ENCODE measurements at regions not wholly inside any gene's neighbourhood (a gene's known extent, or its start where the extent isn't known, plus 50 kb on each side); places are given as distances from the start of the nearest gene placed in this dataset.
"Not testable (repeated sequence)": the region's sequence is repeated elsewhere in the genome, so short reads cannot be mapped to it uniquely, and the experiment has no call there.

- no peak for DNase-seq (ENCODE audit: low read depth in 3 of 3)
These were observed 88.8 kb upstream of the EEF2KMT start for GRCh38 chr16:5186381-5186903.

GRCh38 chr16:5176505-5176904, 78.9 kb upstream of the EEF2KMT start:
- no peak for DNase-seq (ENCODE audit: low read depth in 3 of 3)

- DNase-seq (ENCODE audit: low read depth in 3 of 3), result no peak
These were observed 77.7 kb upstream of the EEF2KMT start for GRCh38 chr16:5175266-5175665.

- DNase-seq (ENCODE audit: low read depth in 3 of 3), result no peak
These were observed 68.9 kb upstream of the EEF2KMT start for GRCh38 chr16:5166486-5166885.

GRCh38 chr16:5165429-5165828, 67.8 kb upstream of the EEF2KMT start:
- DNase-seq (ENCODE audit: low read depth in 3 of 3), result not testable (repeated sequence)

GRCh38 chr16:5162801-5163200, 65.2 kb upstream of the EEF2KMT start:
- DNase-seq (ENCODE audit: low read depth in 3 of 3), result not testable (repeated sequence)

GRCh38 chr16:5161888-5162287, 64.3 kb upstream of the EEF2KMT start:
- not testable (repeated sequence) for DNase-seq (ENCODE audit: low read depth in 3 of 3)

- not testable (repeated sequence) for DNase-seq (ENCODE audit: low read depth in 3 of 3)
These were observed 62.4 kb upstream of the EEF2KMT start for GRCh38 chr16:5160010-5160409.

GRCh38 chr16:5159537-5159936, 61.9 kb upstream of the EEF2KMT start:
- not testable (repeated sequence) for DNase-seq (ENCODE audit: low read depth in 3 of 3)

- DNase-seq (ENCODE audit: low read depth in 3 of 3), result no peak
These were observed 60.9 kb upstream of the EEF2KMT start for GRCh38 chr16:5158494-5158893.

- DNase-seq (ENCODE audit: low read depth in 3 of 3), result not testable (repeated sequence)
These were observed 58.9 kb upstream of the EEF2KMT start for GRCh38 chr16:5156486-5156885.

- peak in 1 of 3 donors; percentile 1 for DNase-seq (ENCODE audit: low read depth in 3 of 3)
These were observed 56.4 kb upstream of the EEF2KMT start for GRCh38 chr16:5154006-5154405.

GRCh38 chr16:5151409-5151808, 53.8 kb upstream of the EEF2KMT start:
- not testable (repeated sequence) for DNase-seq (ENCODE audit: low read depth in 3 of 3)
